ENCODE measurements at regions not wholly inside any gene's neighbourhood (a gene's known extent, or its start where the extent isn't known, plus 50 kb on each side); places are given as distances from the start of the nearest gene placed in this dataset.

- no peak for TF ChIP-seq CTCF (IDR thresholded peaks at IDR 0.05; ENCODE audit: low read length, missing control alignments)
- no peak for DNase-seq (ENCODE audit: low read depth)
- no peak overlapping the region for H3K4me3 ChIP-seq (replicated peaks; ENCODE audit: low read depth, low read length)
Observed at GRCh38 chr9:27848315-27848714, 275.0 kb upstream of the C9orf72 start.

- DNase-seq (ENCODE audit: low read depth) = no peak
- H3K4me3 ChIP-seq (replicated peaks; ENCODE audit: low read depth, low read length) = no peak overlapping the region
- no peak for TF ChIP-seq CTCF (IDR thresholded peaks at IDR 0.05; ENCODE audit: low read length, missing control alignments)
Observed at GRCh38 chr9:27851858-27852257, 278.6 kb upstream of the C9orf72 start.

- no peak for DNase-seq (ENCODE audit: low read depth)
- TF ChIP-seq CTCF (IDR thresholded peaks at IDR 0.05; ENCODE audit: low read length, missing control alignments) = no peak
- no peak overlapping the region for H3K4me3 ChIP-seq (replicated peaks; ENCODE audit: low read depth, low read length)
Observed at GRCh38 chr9:27853529-27853928, 280.2 kb upstream of the C9orf72 start.

- DNase-seq (ENCODE audit: low read depth) = no peak
- no peak overlapping the region for H3K4me3 ChIP-seq (replicated peaks; ENCODE audit: low read depth, low read length)
- TF ChIP-seq CTCF (IDR thresholded peaks at IDR 0.05; ENCODE audit: low read length, missing control alignments) = no peak
Observed at GRCh38 chr9:27856054-27856453, 282.8 kb upstream of the C9orf72 start.

GRCh38 chr9:27856748-27857147 lies 283.5 kb upstream of the C9orf72 start:
- no peak overlapping the region for H3K4me3 ChIP-seq (replicated peaks; ENCODE audit: low read depth, low read length)
- TF ChIP-seq CTCF (IDR thresholded peaks at IDR 0.05; ENCODE audit: low read length, missing control alignments) = no peak
- DNase-seq (ENCODE audit: low read depth) = no peak

- DNase-seq (ENCODE audit: low read depth) = peak; percentile 36
- TF ChIP-seq CTCF (IDR thresholded peaks at IDR 0.05; ENCODE audit: low read length, missing control alignments) = no peak
Observed at GRCh38 chr9:27861887-27862286, 288.6 kb upstream of the C9orf72 start.

GRCh38 chr9:27864644-27865438 lies 291.6 kb upstream of the C9orf72 start:
- no peak for TF ChIP-seq CTCF (IDR thresholded peaks at IDR 0.05; ENCODE audit: low read length, missing control alignments)
- no peak overlapping the region for H3K4me3 ChIP-seq (replicated peaks; ENCODE audit: low read depth, low read length)
- DNase-seq (ENCODE audit: low read depth) = peak; percentile 55

More at GRCh38 chr9:27861887-27862286, 288.6 kb upstream of the C9orf72 start:
- H3K4me3 ChIP-seq (replicated peaks; ENCODE audit: low read depth, low read length) = no peak overlapping the region

Data from fibroblast of pulmonary artery (primary cell).